K562 (cell line): ENCODE measurements at regions not wholly inside any gene's neighbourhood (a gene's known extent, or its start where the extent isn't known, plus 50 kb on each side); places are given as distances from the start of the nearest gene placed in this dataset.

ENCODE experiments used
- ATAC-seq: fragments of 200-7000 bp; cut with Tn5 transposase; 3 replicates; pipeline ENCODE4 v1.9.1; 2020; ENCODE audit warnings: moderate library complexity
- BruUV-seq: library from RNA; stranded (reverse); fragments of 400-500 nt; replicated peaks from 2 replicates; lab custom pipeline; 2021; lab: Mats Ljungman, UMichigan
- CTCF ChIA-PET: fragments of 300-600 bp; formaldehyde crosslinking; extraction: SDS; loops from one replicate; lab custom pipeline; 2021; ENCODE audit warnings: low intra/inter-chr PET ratio; lab: Yijun Ruan, JAX
- POLR2A ChIA-PET: fragments of 300-600, 350-650 bp; sonication (Branson Sonifier 250); formaldehyde crosslinking; extraction: SDS; loops from one replicate; lab custom pipeline; 2021; ENCODE audit warnings: antibody characterized with exemption, inconsistent platforms; lab: Yijun Ruan, JAX
- DNase-seq, 4 experiments: peaks; one replicate each; pipeline versions ENCODE4 v3.0.0 to v3.0.0-alpha.2; 2011 to 2018; ENCODE audit warnings: low spot score in 3 of 4, mixed read lengths in 3 of 4; ENCODE audit errors: extremely low read depth in 1 of 4
- FAIRE-seq: peaks from 2 replicates; lab custom pipeline; 2011; peaks lifted over from hg19 to GRCh38; lab: Jason Lieb, UNC
- H2AFZ ChIP-seq: 2 replicates; pipeline ENCODE4 v1.6.0; 2011; ENCODE audit warnings: low read depth, low read length, control low read depth, inconsistent platforms
- H3K27ac ChIP-seq: fragments of 200-600 bp; 3 replicates; pipeline ENCODE4 v1.8.0; 2011; ENCODE audit warnings: low read depth, mild to moderate bottlenecking, control low read depth, inconsistent platforms, low read length, moderate library complexity, mixed read lengths; ENCODE audit errors: extremely low read depth
- H3K27me3 ChIP-seq, 2 experiments: fragments of 300-600 bp in 1 of 2; 2 replicates in 1 of 2; 3 replicates in 1 of 2; pipeline versions ENCODE4 v1.6.0 to v1.8.0; 2011; ENCODE audit warnings: inconsistent platforms in 2 of 2, low read length in 2 of 2, mild to moderate bottlenecking in 1 of 2, mixed read lengths in 1 of 2, moderate library complexity in 1 of 2; ENCODE audit not compliant: control insufficient read depth in 2 of 2, insufficient read depth in 2 of 2
- H3K36me3 ChIP-seq: fragments of 300-600 bp; 3 replicates; pipeline ENCODE4 v1.8.0; 2011; ENCODE audit warnings: mild to moderate bottlenecking, low read length, inconsistent platforms; ENCODE audit not compliant: control insufficient read depth, insufficient read depth
- H3K4me1 ChIP-seq, 2 experiments: fragments of 200-600 bp in 1 of 2; replicated peaks in 1 of 2; 2 replicates in 1 of 2; 3 replicates in 1 of 2; pipeline versions ENCODE4 v1.5.1 to v1.8.0; 2011; ENCODE audit warnings: inconsistent platforms in 2 of 2, low read length in 2 of 2, mild to moderate bottlenecking in 1 of 2, mixed read lengths in 1 of 2, moderate library complexity in 1 of 2; ENCODE audit not compliant: control insufficient read depth in 2 of 2, insufficient read depth in 2 of 2
- H3K4me2 ChIP-seq: 2 replicates; pipeline ENCODE4 v1.6.1; 2011; ENCODE audit warnings: low read length, control low read depth, inconsistent platforms, mixed read lengths; ENCODE audit not compliant: insufficient read depth
- H3K4me3 ChIP-seq: fragments of 200-600 bp; sonication (generic), shearing (Covaris generic); 2 replicates; pipeline ENCODE4 v1.5.1; 2016; ENCODE audit warnings: control low read depth, inconsistent platforms
- H3K79me2 ChIP-seq: fragments of 200-600 bp; 3 replicates; pipeline ENCODE4 v1.8.0; 2011; ENCODE audit warnings: low read length, inconsistent platforms; ENCODE audit not compliant: control insufficient read depth, insufficient read depth
- H3K9ac ChIP-seq, 2 experiments: 2 replicates each; pipeline versions ENCODE4 v1.6.0 to v1.6.1; 2011; ENCODE audit warnings: low read depth in 2 of 2, low read length in 2 of 2, control low read depth in 1 of 2, inconsistent platforms in 1 of 2, mild to moderate bottlenecking in 1 of 2, mixed read lengths in 1 of 2; ENCODE audit not compliant: insufficient read depth in 1 of 2
- H3K9me1 ChIP-seq: one replicate; pipeline ENCODE4 v1.6.0; 2011; ENCODE audit warnings: inconsistent platforms, mild to moderate bottlenecking, low read length, moderate library complexity; ENCODE audit not compliant: control insufficient read depth, insufficient read depth
- H3K9me3 ChIP-seq: replicated peaks from 2 replicates; pipeline ENCODE4 v1.5.1; 2011; ENCODE audit warnings: low read depth, low read length, inconsistent platforms; ENCODE audit not compliant: control insufficient read depth, insufficient read depth
- H4K20me1 ChIP-seq: replicated peaks from 2 replicates; pipeline ENCODE4 v1.6.1; 2011; ENCODE audit warnings: low read length, inconsistent platforms, mixed read lengths; ENCODE audit not compliant: control insufficient read depth, insufficient read depth
- CHAMP1 ChIP-seq: fragments of 450-650 bp; IDR thresholded peaks from 2 replicates; pipeline ENCODE4 v1.6.1; 2016; ENCODE audit warnings: mild to moderate bottlenecking
- ZNF239 ChIP-seq: fragments of 250-450 bp; sonication (Bioruptor Pico); IDR thresholded peaks from 2 replicates; pipeline ENCODE4 v1.4.0; 2020; ENCODE audit warnings: mild to moderate bottlenecking
- ZNF3 ChIP-seq: fragments of 250-450 bp; sonication (Bioruptor Pico); IDR thresholded peaks from 2 replicates; pipeline ENCODE4 v1.5.0; 2021; ENCODE audit warnings: mild to moderate bottlenecking, moderate library complexity
- WGBS: fragments of 100-300 bp; shearing (Covaris generic); methylation state at CpG from one replicate; pipeline ENCODE4 v1.1.6; 2016; ENCODE audit warnings: low coverage, mixed read lengths; ENCODE audit not compliant: insufficient coverage; ENCODE audit errors: missing lambda C conversion rate; 5-methylcytosine and 5-hydroxymethylcytosine counted together
- in situ Hi-C: fragments of 300-500 bp; cut with MboI; formaldehyde crosslinking; loops from 4 replicates; pipeline ENCODE4 v1.15.0; 2018; ENCODE audit warnings: inconsistent platforms, mixed read lengths
- intact Hi-C: fragments of 100-400 bp; cut with micrococcal nuclease; formaldehyde crosslinking; loops from 2 replicates; pipeline ENCODE4 v1.14.2; 2022

GRCh38 chr15:45794712-45795439, 160.0 kb downstream of the SQOR start:
- no peak for ATAC-seq
- H2AFZ ChIP-seq = no peak overlapping the region
- intact Hi-C loops (loop anchor here (5.0 kb wide), 1 partner anchor 88 kb away; no protein-coding TSS in a partner anchor), in situ Hi-C loops (no loop called here)
- H3K4me2 ChIP-seq = no peak overlapping the region
- no peak overlapping the region for H3K4me3 ChIP-seq
- H4K20me1 ChIP-seq = no peaks in the 10 kb centered on the region
- no peak for FAIRE-seq
- no peaks in the 10 kb centered on the region for H3K9me3 ChIP-seq
- no peak for DNase-seq
- H3K27ac ChIP-seq = no peak overlapping the region
- no peak overlapping the region for H3K9ac ChIP-seq
- no peaks in the 10 kb centered on the region for H3K36me3 ChIP-seq
- ChIA-PET POLR2A (interaction anchor here (1.1 kb wide), 1 partner anchor 9 kb away, joined by 5 read pairs; no protein-coding TSS in a partner anchor), CTCF (no interaction called here)
- under 1% methylated on average over 6 of the region's 6 CpGs for whole genome bisulfite sequencing
- H3K79me2 ChIP-seq = no peaks in the 10 kb centered on the region
- no TSS peak for BruUV-seq
- H3K4me1 ChIP-seq = no peaks in the 10 kb centered on the region
- TF ChIP-seq ZNF3 (CRISPR knock-in tag) (no peak), CHAMP1 (no peak), ZNF239 (CRISPR knock-in tag) (no peak)
- no peaks in the 10 kb centered on the region for H3K27me3 ChIP-seq
- no peaks in the 10 kb centered on the region for H3K9me1 ChIP-seq
